Loucy (cell line): ENCODE measurements at regions not wholly inside any gene's neighbourhood (a gene's known extent, or its start where the extent isn't known, plus 50 kb on each side); places are given as distances from the start of the nearest gene placed in this dataset.

ENCODE experiments used
- H2AFZ ChIP-seq: fragments of 200-600 bp; sonication (generic); 2 replicates; pipeline ENCODE4 v1.6.0; 2016; ENCODE audit warnings: antibody characterized with exemption, mild to moderate bottlenecking, low read length, moderate library complexity
- H3F3A ChIP-seq: fragments of 200-600 bp; 2 replicates; pipeline ENCODE4 v1.6.0; 2016; ENCODE audit warnings: antibody characterized with exemption, low read depth, mild to moderate bottlenecking
- H3K27me3 ChIP-seq: fragments of 200-600 bp; sonication (generic); 2 replicates; pipeline ENCODE4 v1.6.1; 2014; ENCODE audit warnings: low read length, mild to moderate bottlenecking; ENCODE audit not compliant: insufficient read depth, poor library complexity, severe bottlenecking
- H3K36me3 ChIP-seq: fragments of 200-600 bp; sonication (generic); 2 replicates; pipeline ENCODE4 v1.6.1; 2016; ENCODE audit warnings: low read length; ENCODE audit not compliant: insufficient read depth
- H3K4me1 ChIP-seq: fragments of 200-600 bp; sonication (generic); 2 replicates; pipeline ENCODE4 v1.5.1; 2014; ENCODE audit warnings: low read length, mild to moderate bottlenecking; ENCODE audit not compliant: insufficient read depth, poor library complexity, severe bottlenecking
- H3K4me2 ChIP-seq: fragments of 200-600 bp; sonication (generic); 2 replicates; pipeline ENCODE4 v1.6.0; 2014; ENCODE audit warnings: antibody characterized with exemption, low read length, low read depth, mild to moderate bottlenecking; ENCODE audit not compliant: poor library complexity, severe bottlenecking
- H3K4me3 ChIP-seq: fragments of 200-600 bp; sonication (generic); 2 replicates; pipeline ENCODE4 v1.5.1; 2014; ENCODE audit warnings: low read length, mild to moderate bottlenecking, mixed read lengths; ENCODE audit not compliant: poor library complexity, severe bottlenecking
- H3K79me2 ChIP-seq: fragments of 200-600 bp; sonication (generic); 2 replicates; pipeline ENCODE4 v1.6.1; 2014; ENCODE audit warnings: low read length; ENCODE audit not compliant: insufficient read depth
- H3K9ac ChIP-seq: fragments of 200-600 bp; sonication (generic); 2 replicates; pipeline ENCODE4 v1.6.0; 2014; ENCODE audit warnings: mild to moderate bottlenecking, low read depth, low read length, moderate library complexity; ENCODE audit not compliant: poor library complexity, severe bottlenecking
- H3K9me2 ChIP-seq: fragments of 200-600 bp; sonication (generic); replicated peaks from 2 replicates; pipeline ENCODE4 v1.6.1; 2016; ENCODE audit warnings: low read depth, low read length, mixed read lengths
- H3K9me3 ChIP-seq: fragments of 200-600 bp; sonication (generic); 2 replicates; pipeline ENCODE4 v1.6.1; 2014; ENCODE audit warnings: mild to moderate bottlenecking, antibody characterized with exemption, low read length, low read depth; ENCODE audit not compliant: insufficient read depth
- H4K20me1 ChIP-seq: fragments of 200-600 bp; sonication (generic); 2 replicates; pipeline ENCODE4 v1.6.0; 2014; ENCODE audit warnings: antibody characterized with exemption, low read length, mild to moderate bottlenecking; ENCODE audit not compliant: insufficient read depth, poor library complexity, severe bottlenecking
- EZH2phosphoT487 ChIP-seq: fragments of 200-600 bp; IDR thresholded peaks from 2 replicates; pipeline ENCODE4 v1.6.1; 2018; ENCODE audit warnings: antibody characterized with exemption, mild to moderate bottlenecking, moderate library complexity, borderline replicate concordance
- TF ChIP-seq, protein P1 (sequence below): fragments of 200-600 bp; sonication (generic); conservative IDR thresholded peaks from 2 replicates; pipeline ENCODE4 v1.5.1; 2014; ENCODE audit warnings: mild to moderate bottlenecking, antibody characterized with exemption, low read length

DNA sequence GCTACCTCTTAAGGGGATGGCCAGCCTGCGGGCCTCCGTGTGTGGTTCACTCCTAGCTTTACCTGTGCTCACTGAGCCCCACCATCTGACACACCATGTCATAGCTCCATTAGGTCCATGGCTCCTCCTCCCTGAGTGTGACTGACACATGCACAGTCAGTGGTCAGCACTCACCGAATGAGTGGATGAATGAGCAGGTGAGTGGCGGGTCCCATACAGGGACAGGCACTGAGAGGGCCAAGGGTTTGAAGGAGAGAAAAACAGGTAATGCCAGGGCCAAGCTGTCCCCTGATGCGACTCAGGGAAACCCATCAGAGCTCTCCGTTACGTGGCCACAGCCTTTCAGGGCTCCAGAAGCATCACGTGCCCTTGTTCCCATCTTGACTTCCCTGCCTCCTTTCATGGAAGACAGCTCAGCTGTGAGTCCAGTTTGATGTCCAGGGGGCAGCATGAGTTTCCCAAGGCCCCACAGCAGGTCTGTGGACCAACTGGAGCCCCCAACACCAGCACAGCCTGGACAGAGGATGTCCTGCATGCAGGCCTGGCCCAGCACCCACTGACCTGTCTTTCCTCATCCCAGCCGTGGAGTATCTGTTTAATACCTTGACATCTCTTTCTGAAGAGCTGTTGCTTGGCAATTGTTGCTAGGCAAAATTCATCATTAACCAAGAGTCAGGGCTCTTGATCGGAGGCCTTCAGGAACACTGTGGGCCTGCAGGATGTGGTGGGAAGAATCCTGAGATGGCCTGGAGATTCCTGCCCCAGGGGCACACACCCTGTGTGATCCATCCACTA lies 84.4 kb downstream of the PLXNA1 start:
- Histone ChIP-seq H3K4me2 (no peak overlapping the region), H3K9me3 (no peaks in the 10 kb centered on the region), H3K4me3 (no peak overlapping the region), H3F3A (no peaks in the 10 kb centered on the region), H3K27me3 (no peaks in the 10 kb centered on the region), H4K20me1 (no peaks in the 10 kb centered on the region), H3K9me2 (no peaks in the 10 kb centered on the region), H3K9ac (no peak overlapping the region), H2AFZ (no peak overlapping the region), H3K36me3 (no peaks in the 10 kb centered on the region), H3K79me2 (no peaks in the 10 kb centered on the region), H3K4me1 (no peaks in the 10 kb centered on the region)
- TF ChIP-seq, protein P1, sequence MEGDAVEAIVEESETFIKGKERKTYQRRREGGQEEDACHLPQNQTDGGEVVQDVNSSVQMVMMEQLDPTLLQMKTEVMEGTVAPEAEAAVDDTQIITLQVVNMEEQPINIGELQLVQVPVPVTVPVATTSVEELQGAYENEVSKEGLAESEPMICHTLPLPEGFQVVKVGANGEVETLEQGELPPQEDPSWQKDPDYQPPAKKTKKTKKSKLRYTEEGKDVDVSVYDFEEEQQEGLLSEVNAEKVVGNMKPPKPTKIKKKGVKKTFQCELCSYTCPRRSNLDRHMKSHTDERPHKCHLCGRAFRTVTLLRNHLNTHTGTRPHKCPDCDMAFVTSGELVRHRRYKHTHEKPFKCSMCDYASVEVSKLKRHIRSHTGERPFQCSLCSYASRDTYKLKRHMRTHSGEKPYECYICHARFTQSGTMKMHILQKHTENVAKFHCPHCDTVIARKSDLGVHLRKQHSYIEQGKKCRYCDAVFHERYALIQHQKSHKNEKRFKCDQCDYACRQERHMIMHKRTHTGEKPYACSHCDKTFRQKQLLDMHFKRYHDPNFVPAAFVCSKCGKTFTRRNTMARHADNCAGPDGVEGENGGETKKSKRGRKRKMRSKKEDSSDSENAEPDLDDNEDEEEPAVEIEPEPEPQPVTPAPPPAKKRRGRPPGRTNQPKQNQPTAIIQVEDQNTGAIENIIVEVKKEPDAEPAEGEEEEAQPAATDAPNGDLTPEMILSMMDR: no peak
- TF ChIP-seq EZH2phosphoT487: no peak

DNA sequence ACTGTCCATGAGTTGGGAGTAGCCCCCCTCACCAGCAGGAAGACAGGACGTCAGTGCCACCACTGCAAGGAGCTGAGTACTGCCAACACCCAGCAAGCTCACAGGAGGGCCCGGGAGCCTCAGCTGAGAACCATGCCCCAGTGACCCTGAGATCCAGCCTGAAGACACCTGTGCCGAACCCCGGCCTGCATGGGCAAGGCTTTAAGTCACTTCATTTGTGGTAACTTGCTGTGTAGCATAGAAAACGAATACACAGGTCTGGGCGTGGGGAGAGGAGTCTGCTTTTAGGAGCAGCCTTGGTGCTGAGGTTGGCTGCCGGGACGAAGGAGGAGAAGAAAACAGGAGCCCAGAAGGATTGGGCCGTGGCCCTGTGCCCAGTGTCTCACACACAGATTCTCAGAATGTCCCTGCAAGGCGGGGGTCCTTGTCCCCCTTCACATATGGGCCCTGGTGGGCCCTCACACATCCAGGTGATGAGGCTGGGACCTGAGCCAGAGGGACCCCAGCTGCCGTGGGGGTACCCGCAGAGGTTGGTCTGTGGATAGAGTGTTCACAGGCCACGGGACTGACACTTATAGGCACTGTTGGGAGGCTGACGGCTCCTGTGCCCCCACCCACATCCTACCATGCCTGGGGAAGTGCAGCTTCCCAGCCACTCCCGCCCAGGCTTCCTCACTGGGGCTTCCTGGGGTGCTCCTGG lies 85.3 kb downstream of the PLXNA1 start:
- no peak overlapping the region for H3K4me2 ChIP-seq
- no peak overlapping the region for H2AFZ ChIP-seq
- H3K4me3 ChIP-seq: no peak overlapping the region
- H3K27me3 ChIP-seq: no peaks in the 10 kb centered on the region
- no peaks in the 10 kb centered on the region for H3K9me2 ChIP-seq
- H3K79me2 ChIP-seq: no peaks in the 10 kb centered on the region
- no peak for TF ChIP-seq EZH2phosphoT487
- TF ChIP-seq, protein P1: no peak
- H4K20me1 ChIP-seq: no peaks in the 10 kb centered on the region
- no peaks in the 10 kb centered on the region for H3K36me3 ChIP-seq
- H3K9ac ChIP-seq: no peak overlapping the region
- H3F3A ChIP-seq: no peaks in the 10 kb centered on the region
- no peaks in the 10 kb centered on the region for H3K4me1 ChIP-seq
- no peaks in the 10 kb centered on the region for H3K9me3 ChIP-seq

DNA sequence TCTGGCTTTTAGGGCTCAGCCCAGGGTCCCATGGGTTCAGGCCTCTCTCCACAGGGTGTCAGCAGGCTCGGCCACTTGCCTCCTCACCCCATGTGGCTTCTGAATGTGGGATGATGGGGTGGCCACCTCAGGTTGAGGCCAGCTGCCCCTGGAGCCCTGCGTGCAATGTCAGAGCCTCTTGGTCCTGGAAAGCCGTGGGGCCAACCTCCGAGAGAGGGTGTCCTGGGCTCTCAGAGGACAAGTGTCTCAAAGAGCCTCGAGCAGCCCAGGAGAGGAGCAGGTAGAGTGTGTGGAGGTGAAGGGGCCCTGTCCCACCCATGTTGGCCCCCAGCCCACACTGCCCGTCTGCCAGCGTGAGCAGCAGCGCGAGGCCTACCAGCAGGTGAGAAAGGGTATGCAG lies 86.0 kb downstream of the PLXNA1 start:
- Histone ChIP-seq H3K4me1 (no peaks in the 10 kb centered on the region), H2AFZ (no peak overlapping the region), H3K9me2 (no peaks in the 10 kb centered on the region), H3K9ac (no peak overlapping the region), H3K4me2 (no peak overlapping the region), H3K9me3 (no peaks in the 10 kb centered on the region), H3K79me2 (no peaks in the 10 kb centered on the region), H4K20me1 (no peaks in the 10 kb centered on the region), H3K4me3 (no peak overlapping the region), H3K36me3 (no peaks in the 10 kb centered on the region), H3K27me3 (no peaks in the 10 kb centered on the region), H3F3A (no peaks in the 10 kb centered on the region)
- TF ChIP-seq, protein P1: no peak
- TF ChIP-seq EZH2phosphoT487: no peak
